ENCODE measurements at regions not wholly inside any gene's neighbourhood (a gene's known extent, or its start where the extent isn't known, plus 50 kb on each side); places are given as distances from the start of the nearest gene placed in this dataset.

GRCh38 chr1:39139723-39140360 lies 64.7 kb upstream of the MACF1 start:
- Histone ChIP-seq H4K20me1 (ENCODE audit: control insufficient read depth, insufficient read depth) (no peaks in the 10 kb centered on the region), H3K36me3 (ENCODE audit: control insufficient read depth in 2 of 2, insufficient read depth in 2 of 2, low read length in 1 of 2) (no peaks in the 10 kb centered on the region), H3K79me2 (ENCODE audit: control insufficient read depth, insufficient read depth, low read length) (peaks cover 4% of the 10 kb centered on the region), H3K27me3 (replicated peaks in 1 of 2; ENCODE audit: control insufficient read depth in 2 of 2, insufficient read depth in 2 of 2, low read length in 1 of 2) (no peaks in the 10 kb centered on the region), H3K4me1 (ENCODE audit: control insufficient read depth, insufficient read depth, low read length) (no peaks in the 10 kb centered on the region), H3K27ac (ENCODE audit: control insufficient read depth, insufficient read depth) (no peak overlapping the region), H3K4me2 (ENCODE audit: control insufficient read depth, insufficient read depth) (no peak overlapping the region), H3K4me3 (no peak overlapping the region), H2AFZ (ENCODE audit: control insufficient read depth, low read depth, low read length) (no peak overlapping the region), H3K9me3 (replicated peaks; ENCODE audit: control insufficient read depth, insufficient read depth, low read length) (no peaks in the 10 kb centered on the region), H3K9ac (ENCODE audit: control insufficient read depth, insufficient read depth, low read length) (no peak overlapping the region)
- ChIA-PET CTCF (interaction anchor here (0.5 to 2.7 kb wide), 6 partner anchors 11 to 176 kb away, joined by 3 to 10 read pairs (median 3); no protein-coding TSS in a partner anchor), SMC1A (ENCODE audit: uncharacterized antibody, unreplicated experiment) (interaction anchor here (0.7 to 2.4 kb wide), 3 partner anchors 32 to 140 kb away, joined by 3 to 11 read pairs (median 3); no protein-coding TSS in a partner anchor), POLR2A (no interaction called here), RAD21 (ENCODE audit: unreplicated experiment) (interaction anchor here (1.0 kb wide), 1 partner anchor 41 kb away, joined by 3 read pairs; no protein-coding TSS in a partner anchor)
- intact Hi-C loops (cut with micrococcal nuclease; ENCODE audit: unreplicated experiment), result no loop called here
- BruUV-seq (replicated peaks), result no TSS peak
- no peak for FAIRE-seq
- DNase-seq (ENCODE audit: low read depth, low spot score), result no peak
- in situ Hi-C loops (cut with MboI), result no loop called here
- no peak for ATAC-seq
- WGBS (ENCODE audit: insufficient coverage, insufficient replicate concordance, low lambda C conversion rate, missing lambda C conversion rate), result 98% methylated on average over 3 of the region's 3 CpGs
- TF ChIP-seq ZNF687 (IDR thresholded peaks at IDR 0.05), result no peak
- no peak for TF ChIP-seq ASH2L (IDR thresholded peaks at IDR 0.05; ENCODE audit: borderline replicate concordance, low read depth)
- no peak for TF ChIP-seq CREB1 (IDR thresholded peaks at IDR 0.05; ENCODE audit: low read depth)
- TF ChIP-seq HDAC2 (IDR thresholded peaks at IDR 0.05), result no peak
- no peak for TF ChIP-seq NFYB (IDR thresholded peaks at IDR 0.05; ENCODE audit: insufficient read depth, low read depth, low read length)
- TF ChIP-seq NKRF (conservative IDR thresholded peaks at IDR 0.05), result no peak
- TF ChIP-seq SPI1 (IDR thresholded peaks at IDR 0.05; ENCODE audit: borderline replicate concordance, insufficient read depth, low read depth, low read length), result no peak
- no peak for TF ChIP-seq STAT1 (conservative IDR thresholded peaks at IDR 0.05)
- no peak for TF ChIP-seq EED (IDR thresholded peaks at IDR 0.05; ENCODE audit: low read depth)
- TF ChIP-seq, protein P1, sequence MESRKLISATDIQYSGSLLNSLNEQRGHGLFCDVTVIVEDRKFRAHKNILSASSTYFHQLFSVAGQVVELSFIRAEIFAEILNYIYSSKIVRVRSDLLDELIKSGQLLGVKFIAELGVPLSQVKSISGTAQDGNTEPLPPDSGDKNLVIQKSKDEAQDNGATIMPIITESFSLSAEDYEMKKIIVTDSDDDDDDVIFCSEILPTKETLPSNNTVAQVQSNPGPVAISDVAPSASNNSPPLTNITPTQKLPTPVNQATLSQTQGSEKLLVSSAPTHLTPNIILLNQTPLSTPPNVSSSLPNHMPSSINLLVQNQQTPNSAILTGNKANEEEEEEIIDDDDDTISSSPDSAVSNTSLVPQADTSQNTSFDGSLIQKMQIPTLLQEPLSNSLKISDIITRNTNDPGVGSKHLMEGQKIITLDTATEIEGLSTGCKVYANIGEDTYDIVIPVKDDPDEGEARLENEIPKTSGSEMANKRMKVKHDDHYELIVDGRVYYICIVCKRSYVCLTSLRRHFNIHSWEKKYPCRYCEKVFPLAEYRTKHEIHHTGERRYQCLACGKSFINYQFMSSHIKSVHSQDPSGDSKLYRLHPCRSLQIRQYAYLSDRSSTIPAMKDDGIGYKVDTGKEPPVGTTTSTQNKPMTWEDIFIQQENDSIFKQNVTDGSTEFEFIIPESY (IDR thresholded peaks at IDR 0.05), result no peak
- no peak for TF ChIP-seq ZZZ3 (IDR thresholded peaks at IDR 0.05; ENCODE audit: control insufficient read depth, insufficient read length, low read depth)
- TF ChIP-seq TCF12 (IDR thresholded peaks at IDR 0.05; ENCODE audit: low read depth, low read length), result no peak
- TF ChIP-seq HDGF (IDR thresholded peaks at IDR 0.05), result no peak
- TF ChIP-seq BHLHE40 (IDR thresholded peaks at IDR 0.05; ENCODE audit: borderline replicate concordance in 1 of 2, low read depth in 2 of 2, low read length in 1 of 2), result no peak
- no peak for TF ChIP-seq SP1 (IDR thresholded peaks at IDR 0.05; ENCODE audit: low read depth, low read length)
- no peak for TF ChIP-seq HDAC6 (IDR thresholded peaks at IDR 0.05; ENCODE audit: unreplicated experiment)
- no peak for TF ChIP-seq ZBED1 (IDR thresholded peaks at IDR 0.05; ENCODE audit: borderline replicate concordance)

All from GM12878 (cell line).